Activated CD4-positive, alpha-beta memory T cell treated with anti-CD3 and anti-CD28 coated beads for 36 hours (primary cell): ENCODE measurements at regions not wholly inside any gene's neighbourhood (a gene's known extent, or its start where the extent isn't known, plus 50 kb on each side); places are given as distances from the start of the nearest gene placed in this dataset.
"Not testable (repeated sequence)": the region's sequence is repeated elsewhere in the genome, so short reads cannot be mapped to it uniquely, and the experiment has no call there.

Source experiments
- CTCF ChIA-PET: fragments of 350-600 bp; sonication (Branson Sonifier 250); formaldehyde crosslinking; loops from one replicate; lab custom pipeline; 2021; ENCODE audit warnings: antibody characterized with exemption, inconsistent platforms; lab: Charles Lee
- POLR2A ChIA-PET: fragments of 350-600 bp; sonication (Branson Sonifier 250); formaldehyde crosslinking; loops from one replicate; lab custom pipeline; 2021; ENCODE audit warnings: antibody characterized with exemption; lab: Charles Lee
- DNase-seq: peaks from one replicate; pipeline ENCODE4 v3.0.0-alpha.2; 2020
- H3K27ac Mint-ChIP-seq: one replicate; pipeline ENCODE4 v1.8.0; 2021; ENCODE audit warnings: mixed read lengths
- H3K27me3 Mint-ChIP-seq: one replicate; pipeline ENCODE4 v1.8.0; 2021; ENCODE audit warnings: mixed read lengths
- H3K36me3 Mint-ChIP-seq: one replicate; pipeline ENCODE4 v1.8.0; 2021; ENCODE audit warnings: mixed read lengths
- H3K4me1 Mint-ChIP-seq: one replicate; pipeline ENCODE4 v1.8.0; 2021; ENCODE audit warnings: low read depth, mixed read lengths
- H3K4me3 Mint-ChIP-seq: one replicate; pipeline ENCODE4 v1.8.0; 2021; ENCODE audit warnings: mild to moderate bottlenecking, mixed read lengths
- H3K9me3 Mint-ChIP-seq: one replicate; pipeline ENCODE4 v1.8.0; 2021; ENCODE audit warnings: mixed read lengths
- intact Hi-C: fragments of 100-400 bp; cut with micrococcal nuclease; formaldehyde crosslinking; loops from one replicate; pipeline ENCODE4 v1.15.1; 2023

DNA sequence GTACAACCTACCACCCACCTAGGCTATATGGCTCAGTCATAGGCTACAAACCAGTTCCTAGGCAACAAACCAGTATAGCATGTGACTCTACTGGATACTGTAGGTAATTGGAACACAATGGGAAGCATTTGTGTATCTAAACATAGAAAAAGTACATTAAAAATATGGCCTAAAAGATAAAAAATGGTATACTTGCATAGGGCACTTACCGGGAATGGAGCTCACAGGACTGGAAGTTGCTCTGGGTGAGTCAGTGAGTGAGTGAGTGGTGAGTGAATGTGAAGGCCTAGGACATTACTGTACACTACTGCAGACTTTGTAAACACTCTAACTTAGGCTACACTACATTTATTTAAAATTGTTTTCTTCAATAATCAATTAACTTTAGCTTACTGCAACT lies 139.2 kb upstream of the RBPJ start:
- ChIA-PET POLR2A (interaction anchor here (1.1 kb wide), 1 partner anchor 11 kb away, joined by 3 read pairs; no protein-coding TSS in a partner anchor), CTCF (no interaction called here)
- H3K27ac Mint-ChIP-seq: no peak overlapping the region
- H3K27me3 Mint-ChIP-seq: no peaks in the 10 kb centered on the region
- intact Hi-C loops: no loop called here
- H3K4me3 Mint-ChIP-seq: no peak overlapping the region
- no peaks in the 10 kb centered on the region for H3K36me3 Mint-ChIP-seq
- peaks cover 20% of the 10 kb centered on the region for H3K4me1 Mint-ChIP-seq
- no peak for DNase-seq
- H3K9me3 Mint-ChIP-seq: no peaks in the 10 kb centered on the region

DNA sequence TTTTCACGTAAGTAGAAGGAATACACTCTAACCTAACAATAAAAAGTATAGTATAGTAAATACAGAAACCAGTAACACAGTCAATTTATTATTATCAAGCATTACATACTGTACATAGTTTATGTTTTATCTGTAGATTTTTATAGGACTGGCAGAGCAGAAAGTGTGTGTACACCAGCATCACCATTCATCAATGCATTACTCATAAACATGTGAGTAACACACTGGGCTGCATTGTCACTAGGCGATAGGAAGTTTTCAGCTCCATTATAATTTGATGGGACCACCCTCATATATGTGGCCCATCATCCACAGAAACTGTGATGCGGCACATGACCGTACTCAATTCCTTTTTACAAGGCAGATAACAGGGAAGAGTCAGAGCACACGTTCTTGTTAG lies 137.8 kb upstream of the RBPJ start:
- no peaks in the 10 kb centered on the region for H3K9me3 Mint-ChIP-seq
- intact Hi-C loops: no loop called here
- H3K4me3 Mint-ChIP-seq: no peak overlapping the region
- H3K4me1 Mint-ChIP-seq: peaks cover 20% of the 10 kb centered on the region
- DNase-seq: no peak
- H3K27me3 Mint-ChIP-seq: no peaks in the 10 kb centered on the region
- CTCF ChIA-PET: interaction anchor here (1.2 kb wide), 1 partner anchor 113 kb away, joined by 3 read pairs; no protein-coding TSS in a partner anchor
- POLR2A ChIA-PET: interaction anchor here (1.4 kb wide), 1 partner anchor 50 kb away, joined by 3 read pairs; no protein-coding TSS in a partner anchor
- H3K36me3 Mint-ChIP-seq: no peaks in the 10 kb centered on the region
- no peak overlapping the region for H3K27ac Mint-ChIP-seq

DNA sequence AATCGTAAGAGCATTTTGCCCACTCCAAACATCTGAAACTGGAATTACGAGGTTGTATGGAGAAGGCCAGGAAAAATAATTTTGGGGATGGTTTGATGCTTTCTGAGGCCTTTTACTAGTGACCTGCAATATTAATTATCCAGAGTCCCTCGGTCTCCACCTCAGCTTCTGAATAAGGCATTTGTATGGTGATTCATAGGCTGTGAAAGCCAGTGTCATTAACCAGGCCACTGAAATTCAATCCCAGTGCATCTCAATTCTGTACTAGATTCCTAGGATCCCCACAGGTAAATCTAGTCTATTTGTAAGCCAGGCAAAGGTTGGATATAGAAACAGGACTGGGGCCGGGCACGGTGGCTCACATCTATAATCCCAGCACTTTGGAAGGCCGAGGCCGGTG lies 135.4 kb upstream of the RBPJ start:
- Mint-ChIP-seq H3K4me3 (no peak overlapping the region), H3K36me3 (no peaks in the 10 kb centered on the region), H3K4me1 (peaks cover 3% of the 10 kb centered on the region), H3K27ac (no peak overlapping the region), H3K9me3 (no peaks in the 10 kb centered on the region), H3K27me3 (no peaks in the 10 kb centered on the region)
- intact Hi-C loops: no loop called here
- ChIA-PET CTCF (no interaction called here), POLR2A (no interaction called here)
- DNase-seq: no peak

DNA sequence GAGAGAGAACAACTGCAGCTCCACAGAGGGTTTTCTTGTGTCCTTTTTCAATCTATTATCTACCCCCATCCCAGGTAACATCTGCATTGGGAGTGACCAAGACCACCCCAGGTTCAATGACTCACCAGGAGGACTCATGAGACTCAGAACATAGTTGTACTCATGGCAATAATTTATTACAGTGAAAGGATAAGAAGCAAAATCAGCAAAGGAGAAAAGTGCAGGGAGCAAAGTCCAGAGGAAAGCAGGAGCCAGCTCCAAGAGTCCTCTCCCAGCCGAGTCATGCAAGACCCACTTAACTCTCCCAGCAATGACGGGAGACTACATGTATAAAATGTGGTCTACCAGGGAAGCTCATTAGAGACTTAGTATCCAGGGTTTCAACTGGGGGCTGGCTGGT lies 129.5 kb upstream of the RBPJ start:
- ChIA-PET CTCF (interaction anchor here (0.9 kb wide), 2 partner anchors 104 to 109 kb away, joined by 3 to 4 read pairs; no protein-coding TSS in a partner anchor), POLR2A (no interaction called here)
- H3K9me3 Mint-ChIP-seq: no peaks in the 10 kb centered on the region
- H3K27ac Mint-ChIP-seq: peak overlapping the region; percentile 51
- peaks cover 43% of the 10 kb centered on the region for H3K4me1 Mint-ChIP-seq
- H3K4me3 Mint-ChIP-seq: no peak overlapping the region
- intact Hi-C loops: loop anchor here (5.0 to 10.0 kb wide), 5 partner anchors 164 to 1607 kb away; partner anchors contain the start of genes DHX15 and SEL1L3
- no peaks in the 10 kb centered on the region for H3K27me3 Mint-ChIP-seq
- DNase-seq: no peak
- H3K36me3 Mint-ChIP-seq: no peaks in the 10 kb centered on the region

DNA sequence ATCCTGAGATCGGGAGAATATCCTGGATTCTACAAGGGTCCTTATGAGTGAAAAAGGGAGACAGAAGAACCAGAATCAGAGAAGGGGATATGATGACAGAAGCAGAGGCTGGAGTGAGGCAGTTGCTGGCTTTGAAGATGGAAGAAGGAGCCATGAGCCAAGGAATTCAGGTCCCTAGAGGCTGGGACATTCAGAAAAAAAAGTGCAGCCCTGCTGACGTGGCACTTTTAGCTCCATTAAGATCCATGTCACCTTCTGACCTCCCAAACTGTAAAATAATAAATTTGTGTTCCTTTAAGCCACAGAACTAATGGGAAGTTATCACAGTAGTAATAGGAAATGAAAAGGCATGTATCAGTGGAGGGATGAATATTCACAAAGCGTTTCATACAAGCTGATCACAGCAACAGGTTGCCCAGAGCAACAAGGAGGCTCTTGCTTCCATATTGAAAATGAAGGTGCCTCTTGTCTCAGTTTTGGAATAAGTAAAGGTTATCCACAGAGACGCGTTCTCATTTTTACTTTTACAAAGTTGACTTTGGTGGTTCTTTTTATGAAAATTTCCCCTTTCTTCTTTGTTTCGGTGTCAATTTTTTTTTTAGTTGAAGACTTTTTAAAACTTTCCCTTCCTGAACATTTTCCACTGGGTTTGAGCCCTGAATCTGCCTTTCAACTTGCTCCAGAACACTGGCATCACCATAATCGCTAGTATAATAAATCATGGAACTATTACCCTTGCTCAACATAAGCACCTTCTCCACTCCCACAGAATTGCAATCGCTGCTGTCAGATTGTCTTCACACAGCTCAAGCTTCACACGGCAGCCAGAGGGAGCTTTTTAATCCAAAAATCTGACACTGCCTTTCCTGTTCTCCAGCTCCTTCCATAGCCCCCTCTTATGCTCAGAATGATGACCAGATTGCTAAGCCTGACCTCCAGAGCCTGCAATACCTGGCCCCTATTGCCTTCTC lies 127.6 kb upstream of the RBPJ start:
- intact Hi-C loops: loop anchor here (1.0 to 10.0 kb wide), 13 partner anchors 14 to 1608 kb away; partner anchors contain the start of genes DHX15 and SEL1L3
- peaks cover 58% of the 10 kb centered on the region for H3K4me1 Mint-ChIP-seq
- H3K4me3 Mint-ChIP-seq: peak overlapping the region; percentile 52
- no peaks in the 10 kb centered on the region for H3K27me3 Mint-ChIP-seq
- peak overlapping the region; percentile 93 for H3K27ac Mint-ChIP-seq
- H3K9me3 Mint-ChIP-seq: no peaks in the 10 kb centered on the region
- peak; percentile 66 for DNase-seq
- no peaks in the 10 kb centered on the region for H3K36me3 Mint-ChIP-seq
- POLR2A ChIA-PET: interaction anchor here (0.6 to 7.4 kb wide), 10 partner anchors 12 to 126 kb away, joined by 3 to 65 read pairs (median 6); partner anchors contain the start of gene RBPJ
- CTCF ChIA-PET: interaction anchor here (0.6 to 5.4 kb wide), 18 partner anchors 14 to 218 kb away, joined by 3 to 37 read pairs (median 4); no protein-coding TSS in a partner anchor

DNA sequence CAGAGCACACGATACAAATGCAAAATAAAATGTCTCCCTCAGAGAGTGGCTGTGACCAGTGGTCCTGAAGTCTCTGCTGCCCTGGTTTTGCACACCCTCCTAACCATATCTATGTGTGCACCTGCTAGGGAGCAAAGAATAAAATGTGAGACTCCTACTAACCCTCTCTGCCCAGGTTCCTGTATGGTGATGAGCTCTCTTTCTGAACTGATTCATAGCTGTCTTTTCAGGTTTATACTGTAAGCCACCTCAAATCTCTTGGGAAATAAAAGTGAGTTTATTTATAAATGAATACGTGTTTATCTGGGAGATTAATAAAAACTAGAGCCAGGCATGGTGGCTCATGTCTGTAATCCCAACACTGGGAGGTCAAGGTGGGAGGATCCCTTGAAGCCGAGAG lies 126.0 kb upstream of the RBPJ start:
- ChIA-PET CTCF (interaction anchor here (0.6 to 5.4 kb wide), 14 partner anchors 51 to 216 kb away, joined by 3 to 37 read pairs (median 6); no protein-coding TSS in a partner anchor), POLR2A (interaction anchor here (0.8 to 7.4 kb wide), 8 partner anchors 16 to 127 kb away, joined by 3 to 65 read pairs (median 4); partner anchors contain the start of gene RBPJ)
- H3K4me3 Mint-ChIP-seq: no peak overlapping the region
- no peaks in the 10 kb centered on the region for H3K36me3 Mint-ChIP-seq
- intact Hi-C loops: loop anchor here (5.0 to 10.0 kb wide), 5 partner anchors 167 to 1610 kb away; partner anchors contain the start of genes DHX15 and SEL1L3
- peak; percentile 30 for DNase-seq
- no peaks in the 10 kb centered on the region for H3K9me3 Mint-ChIP-seq
- H3K4me1 Mint-ChIP-seq: peaks cover 68% of the 10 kb centered on the region
- H3K27ac Mint-ChIP-seq: peak overlapping the region; percentile 93
- H3K27me3 Mint-ChIP-seq: no peaks in the 10 kb centered on the region

DNA sequence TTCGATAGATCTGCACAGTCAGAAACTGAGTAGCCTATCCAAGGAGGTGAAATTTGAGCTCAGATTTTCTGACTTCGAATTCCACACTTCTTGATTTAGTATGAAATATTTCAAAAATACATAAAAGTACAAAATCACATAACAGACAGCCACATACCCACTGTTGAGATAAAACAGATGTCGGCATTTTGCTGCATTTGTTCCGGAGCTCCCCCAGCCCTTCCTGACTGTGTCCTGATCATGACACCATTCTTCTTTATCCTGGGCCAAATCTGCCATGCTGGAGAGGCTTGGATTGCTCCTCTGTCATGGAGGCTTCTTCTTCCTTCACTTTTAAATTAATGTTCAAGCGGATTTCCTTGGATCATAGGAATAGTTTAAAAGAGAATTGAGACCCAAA lies 124.2 kb upstream of the RBPJ start:
- Mint-ChIP-seq H3K27ac (peak overlapping the region; percentile 86), H3K36me3 (no peaks in the 10 kb centered on the region), H3K4me3 (no peak overlapping the region), H3K4me1 (peaks cover 72% of the 10 kb centered on the region), H3K9me3 (no peaks in the 10 kb centered on the region), H3K27me3 (peaks cover 1% of the 10 kb centered on the region)
- ChIA-PET POLR2A (interaction anchor here (0.6 to 7.4 kb wide), 7 partner anchors 103 to 127 kb away, joined by 3 to 65 read pairs (median 5); no protein-coding TSS in a partner anchor), CTCF (interaction anchor here (0.8 to 5.4 kb wide), 9 partner anchors 17 to 214 kb away, joined by 3 to 37 read pairs (median 3); no protein-coding TSS in a partner anchor)
- intact Hi-C loops: loop anchor here (2.0 to 10.0 kb wide), 5 partner anchors 56 to 1612 kb away; partner anchors contain the start of genes DHX15 and SEL1L3
- DNase-seq: no peak

DNA sequence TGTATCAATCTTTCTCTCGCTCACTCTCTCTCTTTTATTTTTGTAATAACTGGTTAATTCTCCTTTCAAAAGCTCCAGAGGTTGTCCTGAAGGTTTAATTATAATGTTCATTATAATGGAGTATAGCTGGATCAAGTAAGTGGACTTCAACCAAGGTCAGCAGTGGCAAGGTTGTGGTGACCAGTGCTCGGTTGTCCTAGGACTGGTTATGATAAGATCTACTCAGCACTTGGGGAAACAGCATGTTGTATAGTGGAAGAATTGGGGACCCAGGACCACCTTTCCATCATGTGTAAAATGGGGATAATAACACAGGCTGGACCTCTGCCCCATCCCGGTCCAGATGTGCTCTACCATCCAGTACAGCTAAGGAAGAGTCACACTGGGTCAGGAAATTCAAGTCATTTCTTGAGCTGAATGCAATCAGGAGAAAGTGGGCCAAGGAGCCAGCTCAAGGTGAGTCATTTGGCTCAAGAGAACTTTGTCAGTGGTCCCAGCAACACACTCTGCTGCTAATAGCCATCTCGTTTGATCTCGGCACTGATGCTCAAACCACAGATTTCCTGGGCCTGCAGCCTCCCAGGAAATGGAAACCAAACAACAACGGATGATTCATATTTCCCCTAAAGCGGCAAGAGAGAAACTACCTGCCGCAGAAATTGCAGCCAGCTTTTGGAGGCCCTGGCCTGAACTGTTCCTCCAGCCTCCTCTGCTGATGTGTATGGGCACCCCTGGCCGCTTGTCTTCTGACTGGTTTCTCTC lies 123.6 kb upstream of the RBPJ start:
- no peaks in the 10 kb centered on the region for H3K36me3 Mint-ChIP-seq
- intact Hi-C loops: loop anchor here (1.0 to 10.0 kb wide), 11 partner anchors 18 to 1612 kb away; partner anchors contain the start of genes DHX15 and SEL1L3
- H3K27me3 Mint-ChIP-seq: peaks cover 1% of the 10 kb centered on the region
- ChIA-PET POLR2A (interaction anchor here (0.6 to 7.4 kb wide), 11 partner anchors 67 to 664 kb away, joined by 3 to 65 read pairs (median 3); partner anchors contain the start of gene STIM2), CTCF (interaction anchor here (0.7 to 5.4 kb wide), 10 partner anchors 18 to 214 kb away, joined by 3 to 37 read pairs (median 4); no protein-coding TSS in a partner anchor)
- peaks cover 71% of the 10 kb centered on the region for H3K4me1 Mint-ChIP-seq
- no peaks in the 10 kb centered on the region for H3K9me3 Mint-ChIP-seq
- peak overlapping the region; percentile 55 for H3K4me3 Mint-ChIP-seq
- peak overlapping the region; percentile 86 for H3K27ac Mint-ChIP-seq
- peak; percentile 88 for DNase-seq

DNA sequence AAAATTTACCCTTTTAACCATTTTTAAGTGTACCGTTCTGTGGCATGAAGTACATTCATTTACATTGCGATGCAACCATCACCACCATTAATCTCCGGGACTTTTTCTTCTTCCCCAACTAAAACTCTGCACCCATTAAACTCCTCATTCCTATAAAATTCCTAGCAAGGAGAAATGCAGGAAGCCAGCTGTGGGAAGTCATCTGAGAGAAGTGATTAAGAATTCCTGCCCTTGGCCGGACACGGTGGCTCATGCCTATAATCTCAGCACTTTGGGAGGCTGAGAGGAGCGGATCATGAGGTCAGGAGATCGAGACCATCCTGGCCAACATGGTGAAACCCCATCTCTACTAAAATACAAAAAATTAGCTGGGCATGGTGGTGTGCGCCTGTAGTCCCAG lies 121.9 kb upstream of the RBPJ start:
- POLR2A ChIA-PET: interaction anchor here (7.4 kb wide), 1 partner anchor 123 kb away, joined by 65 read pairs; no protein-coding TSS in a partner anchor
- peaks cover 65% of the 10 kb centered on the region for H3K4me1 Mint-ChIP-seq
- CTCF ChIA-PET, H3K36me3 Mint-ChIP-seq, DNase-seq, H3K9me3 Mint-ChIP-seq, H3K27me3 Mint-ChIP-seq, H3K4me3 Mint-ChIP-seq, H3K27ac Mint-ChIP-seq: not testable (repeated sequence)
- intact Hi-C loops: loop anchor here (10.0 kb wide), 4 partner anchors 334 to 1614 kb away; partner anchors contain the start of genes DHX15 and SEL1L3

DNA sequence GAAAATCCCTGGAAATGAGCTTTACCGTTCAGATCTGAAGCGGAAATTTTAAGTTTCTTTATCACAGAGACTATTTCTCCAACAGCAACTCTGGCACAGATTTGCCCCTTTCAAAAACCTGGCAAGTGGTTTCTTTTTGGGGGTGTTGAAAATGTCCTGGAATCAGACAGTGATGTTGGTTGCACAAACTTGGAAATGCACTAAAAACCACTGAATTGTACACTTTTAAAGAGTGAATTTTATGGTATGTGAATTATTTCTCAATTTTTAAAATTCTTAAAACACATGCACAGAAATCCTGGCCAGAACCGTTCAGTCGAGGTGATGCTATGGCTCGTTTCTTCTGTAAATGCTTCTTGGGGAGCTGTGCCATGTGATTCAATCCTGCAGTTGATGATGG lies 121.2 kb upstream of the RBPJ start:
- Mint-ChIP-seq H3K36me3 (no peaks in the 10 kb centered on the region), H3K27ac (no peak overlapping the region), H3K27me3 (peaks cover 1% of the 10 kb centered on the region), H3K4me3 (no peak overlapping the region), H3K9me3 (no peaks in the 10 kb centered on the region), H3K4me1 (peaks cover 65% of the 10 kb centered on the region)
- DNase-seq: no peak
- intact Hi-C loops: loop anchor here (10.0 kb wide), 4 partner anchors 335 to 1615 kb away; partner anchors contain the start of genes DHX15 and SEL1L3
- ChIA-PET POLR2A (interaction anchor here (7.4 kb wide), 1 partner anchor 123 kb away, joined by 65 read pairs; no protein-coding TSS in a partner anchor), CTCF (no interaction called here)

DNA sequence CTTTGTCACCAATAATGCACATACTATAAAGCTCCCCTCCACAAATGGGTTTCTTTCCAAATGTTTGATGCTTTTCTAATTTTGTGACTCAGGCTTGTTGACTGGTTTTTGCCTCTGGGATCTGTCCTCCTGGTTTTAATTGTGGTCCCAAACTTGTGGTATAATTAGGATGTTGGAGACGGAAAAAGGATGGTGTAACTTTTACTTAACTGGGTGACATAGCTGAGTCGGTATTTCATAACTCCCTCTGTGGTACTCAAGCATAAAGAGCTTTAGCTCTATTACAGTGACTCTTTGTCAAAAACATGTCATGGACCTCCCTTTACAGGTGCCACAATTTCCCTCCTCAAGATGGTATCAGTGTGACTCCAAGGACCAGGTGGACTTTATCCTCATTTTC lies 119.7 kb upstream of the RBPJ start:
- ChIA-PET CTCF (interaction anchor here (0.9 to 2.2 kb wide), 3 partner anchors 119 to 124 kb away, joined by 3 to 7 read pairs (median 3); no protein-coding TSS in a partner anchor), POLR2A (no interaction called here)
- DNase-seq: no peak
- intact Hi-C loops: no loop called here
- no peaks in the 10 kb centered on the region for H3K9me3 Mint-ChIP-seq
- peaks cover 1% of the 10 kb centered on the region for H3K27me3 Mint-ChIP-seq
- peaks cover 52% of the 10 kb centered on the region for H3K4me1 Mint-ChIP-seq
- H3K36me3 Mint-ChIP-seq: no peaks in the 10 kb centered on the region
- H3K4me3 Mint-ChIP-seq: no peak overlapping the region
- H3K27ac Mint-ChIP-seq: no peak overlapping the region
